GM12878 (cell line): ENCODE measurements at regions not wholly inside any gene's neighbourhood (a gene's known extent, or its start where the extent isn't known, plus 50 kb on each side); places are given as distances from the start of the nearest gene placed in this dataset.

Source experiments
- ATAC-seq: fragments of 200-7000 bp; cut with Tn5 transposase; 3 replicates; pipeline ENCODE4 v1.9.1; 2020; ENCODE audit warnings: mild to moderate bottlenecking, moderate library complexity
- BruUV-seq: library from RNA; stranded (reverse); fragments of 400-500 nt; replicated peaks from 2 replicates; lab custom pipeline; 2021; lab: Mats Ljungman, UMichigan
- CTCF ChIA-PET: fragments of 300-600 bp; sonication (Branson Sonifier 250); formaldehyde crosslinking; extraction: SDS; loops from one replicate; lab custom pipeline; 2021; ENCODE audit warnings: inconsistent platforms; lab: Yijun Ruan, JAX
- POLR2A ChIA-PET: fragments of 350-600 bp; formaldehyde crosslinking; extraction: SDS; loops from one replicate; lab custom pipeline; 2021; ENCODE audit warnings: inconsistent platforms; lab: Charles Lee
- RAD21 ChIA-PET: fragments of 300-600 bp; sonication (Branson Sonifier 250); formaldehyde crosslinking; loops from one replicate; lab custom pipeline; 2023; ENCODE audit warnings: antibody characterized with exemption; ENCODE audit not compliant: unreplicated experiment; lab: Charles Lee
- SMC1A ChIA-PET: fragments of 300-600 bp; sonication (Branson Sonifier 250); formaldehyde crosslinking; loops from one replicate; lab custom pipeline; 2023; ENCODE audit not compliant: unreplicated experiment, uncharacterized antibody; lab: Charles Lee
- DNase-seq: peaks from one replicate; pipeline ENCODE4 v3.0.0-alpha.2; 2011; ENCODE audit warnings: low read depth, low spot score
- FAIRE-seq: peaks from 3 replicates; lab custom pipeline; 2011; peaks lifted over from hg19 to GRCh38; lab: Jason Lieb, UNC
- H2AFZ ChIP-seq: 2 replicates; pipeline ENCODE4 v1.6.0; 2011; ENCODE audit warnings: low read depth, low read length, control low read depth; ENCODE audit not compliant: control insufficient read depth
- H3K27ac ChIP-seq: 2 replicates; pipeline ENCODE4 v1.5.1; 2011; ENCODE audit warnings: control low read depth; ENCODE audit not compliant: control insufficient read depth, insufficient read depth
- H3K27me3 ChIP-seq, 2 experiments: replicated peaks in 1 of 2; 2 replicates each; pipeline versions ENCODE4 v1.6.0 to v1.6.1; 2011; ENCODE audit warnings: low read length in 1 of 2; ENCODE audit not compliant: control insufficient read depth in 2 of 2, insufficient read depth in 2 of 2
- H3K36me3 ChIP-seq, 2 experiments: 2 replicates each; pipeline ENCODE4 v1.5.1; 2011; ENCODE audit warnings: low read length in 1 of 2; ENCODE audit not compliant: control insufficient read depth in 2 of 2, insufficient read depth in 2 of 2
- H3K4me1 ChIP-seq: 2 replicates; pipeline ENCODE4 v1.6.1; 2011; ENCODE audit warnings: mild to moderate bottlenecking, low read length, moderate library complexity, mixed read lengths; ENCODE audit not compliant: control insufficient read depth, insufficient read depth
- H3K4me2 ChIP-seq: 2 replicates; pipeline ENCODE4 v1.6.0; 2011; ENCODE audit warnings: control low read depth; ENCODE audit not compliant: control insufficient read depth, insufficient read depth
- H3K4me3 ChIP-seq: fragments of 200-600 bp; sonication (generic); 2 replicates; pipeline ENCODE4 v1.5.1; 2016
- H3K79me2 ChIP-seq: 2 replicates; pipeline ENCODE4 v1.6.0; 2011; ENCODE audit warnings: low read length; ENCODE audit not compliant: control insufficient read depth, insufficient read depth
- H3K9ac ChIP-seq: 2 replicates; pipeline ENCODE4 v1.8.0; 2011; ENCODE audit warnings: low read length, control low read depth, mixed read lengths; ENCODE audit not compliant: control insufficient read depth, insufficient read depth
- H3K9me3 ChIP-seq: replicated peaks from 3 replicates; pipeline ENCODE4 v1.5.1; 2011; ENCODE audit warnings: mild to moderate bottlenecking, low read length; ENCODE audit not compliant: control insufficient read depth, insufficient read depth
- H4K20me1 ChIP-seq: 2 replicates; pipeline ENCODE4 v1.6.0; 2011; ENCODE audit not compliant: control insufficient read depth, insufficient read depth
- BCL11A ChIP-seq: IDR thresholded peaks from 2 replicates; pipeline ENCODE4 v1.6.1; 2011; ENCODE audit warnings: low read depth, low read length
- CBX3 ChIP-seq: fragments of 200-600 bp; sonication (generic); IDR thresholded peaks from 2 replicates; pipeline ENCODE4 v1.6.1; 2016; ENCODE audit warnings: low read depth, borderline replicate concordance
- EP300 ChIP-seq, 2 experiments: fragments of 150-350 bp in 1 of 2; IDR thresholded peaks; 2 replicates each; pipeline ENCODE4 v1.6.1; 2011 to 2012; ENCODE audit warnings: low read depth in 2 of 2, low read length in 2 of 2, borderline replicate concordance in 1 of 2, improper control_type of control experiment in 1 of 2, inconsistent platforms in 1 of 2; ENCODE audit not compliant: control insufficient read depth in 1 of 2
- HDGF ChIP-seq: fragments of 450-650 bp; IDR thresholded peaks from 2 replicates; pipeline ENCODE4 v1.6.1; 2016; ENCODE audit warnings: antibody characterized with exemption
- NFYB ChIP-seq: IDR thresholded peaks from 2 replicates; pipeline ENCODE4 v1.6.1; 2011; ENCODE audit warnings: low read depth, mild to moderate bottlenecking, low read length, improper control_type of control experiment, moderate library complexity; ENCODE audit not compliant: insufficient read depth
- NR2C2 ChIP-seq: IDR thresholded peaks from 2 replicates; pipeline ENCODE4 v1.6.1; 2011; ENCODE audit warnings: borderline replicate concordance, low read depth; ENCODE audit not compliant: control insufficient read depth, insufficient read length
- NRF1 ChIP-seq: conservative IDR thresholded peaks from 2 replicates; pipeline ENCODE4 v1.6.1; 2011; ENCODE audit warnings: mild to moderate bottlenecking, low read depth, low read length, improper control_type of control experiment
- POLR2A ChIP-seq: IDR thresholded peaks from 2 replicates; pipeline ENCODE4 v1.6.1; 2011; ENCODE audit warnings: low read depth, mild to moderate bottlenecking, low read length
- POLR2AphosphoS5 ChIP-seq: IDR thresholded peaks from 2 replicates; pipeline ENCODE4 v1.6.1; 2011; ENCODE audit warnings: mild to moderate bottlenecking, low read length, inconsistent platforms
- SIN3A ChIP-seq: IDR thresholded peaks from 2 replicates; pipeline ENCODE4 v1.6.1; 2012; ENCODE audit warnings: low read depth, low read length, improper control_type of control experiment
- TCF12 ChIP-seq: IDR thresholded peaks from 2 replicates; pipeline ENCODE4 v1.6.1; 2011; ENCODE audit warnings: low read depth, mild to moderate bottlenecking, low read length
- YY1 ChIP-seq: IDR thresholded peaks from 2 replicates; pipeline ENCODE4 v1.6.1; 2011; ENCODE audit warnings: low read depth, mild to moderate bottlenecking, low read length
- ZZZ3 ChIP-seq: IDR thresholded peaks from 2 replicates; pipeline ENCODE4 v1.6.1; 2011; ENCODE audit warnings: low read depth; ENCODE audit not compliant: control insufficient read depth, insufficient read length
- WGBS: methylation state at CpG from one replicate; pipeline ENCODE4 v1.1.6; 2016; ENCODE audit warnings: low lambda C conversion rate; ENCODE audit not compliant: insufficient replicate concordance, insufficient coverage; ENCODE audit errors: missing lambda C conversion rate; 5-methylcytosine and 5-hydroxymethylcytosine counted together
- in situ Hi-C: fragments of 300-500 bp; cut with MboI; formaldehyde crosslinking; loops from 9 replicates; pipeline ENCODE4 v1.14.3; 2018; ENCODE audit warnings: mixed read lengths
- intact Hi-C: fragments of 100-400 bp; cut with micrococcal nuclease; formaldehyde crosslinking; loops from one replicate; pipeline ENCODE4 v1.14.2; 2022; ENCODE audit not compliant: unreplicated experiment
- TF ChIP-seq, protein P1 (sequence below): fragments of 450-650 bp; IDR thresholded peaks from 2 replicates; pipeline ENCODE4 v1.6.1; 2017; ENCODE audit warnings: mild to moderate bottlenecking
- TF ChIP-seq, protein P2 (sequence below): IDR thresholded peaks from 2 replicates; pipeline ENCODE4 v1.6.1; 2012; ENCODE audit warnings: mild to moderate bottlenecking, low read depth, low read length

DNA sequence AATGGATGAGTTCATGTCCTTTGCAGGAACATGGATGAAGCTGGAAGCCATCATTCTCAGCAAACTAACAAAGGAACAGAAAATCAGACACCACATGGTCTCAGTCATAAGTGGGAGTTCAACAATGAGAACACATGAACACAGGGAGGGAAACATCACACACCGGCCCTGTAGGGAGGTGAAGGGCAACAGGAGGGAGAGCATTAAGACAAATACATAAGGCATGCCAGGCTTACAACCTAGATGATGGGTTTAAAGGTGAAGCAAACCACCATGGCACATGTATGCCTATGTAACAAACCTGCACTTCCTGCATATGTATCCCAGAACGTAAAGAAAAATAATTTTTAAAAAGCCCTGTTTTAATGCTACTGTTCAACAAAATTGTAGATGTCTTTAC is 914.2 kb upstream of the ATXN7L3B start:
- BruUV-seq = no TSS peak
- intact Hi-C loops = no loop called here
- Histone ChIP-seq H3K27ac (no peak overlapping the region), H2AFZ (no peak overlapping the region)
- RAD21 ChIA-PET = no interaction called here
- no peak for TF ChIP-seq POLR2AphosphoS5
- TF ChIP-seq ZZZ3 = no peak
- no peak for TF ChIP-seq YY1
- no peak for TF ChIP-seq HDGF
- no peak for TF ChIP-seq POLR2A
- TF ChIP-seq BCL11A = no peak
- TF ChIP-seq CBX3 = no peak
- no peak for TF ChIP-seq NRF1
- TF ChIP-seq, all 136 proteins: peak for 0
- Histone ChIP-seq H3K36me3 (no peaks in the 10 kb centered on the region), H3K4me1 (no peaks in the 10 kb centered on the region), H4K20me1 (no peaks in the 10 kb centered on the region), H3K4me2 (no peak overlapping the region), H3K79me2 (no peaks in the 10 kb centered on the region), H3K4me3 (no peak overlapping the region), H3K9me3 (no peaks in the 10 kb centered on the region), H3K27me3 (no peaks in the 10 kb centered on the region), H3K9ac (no peak overlapping the region)
- in situ Hi-C loops = no loop called here
- CTCF ChIA-PET = no interaction called here
- POLR2A ChIA-PET = no interaction called here
- 27% methylated on average over 2 of the region's 2 CpGs for WGBS
- SMC1A ChIA-PET = no interaction called here
- DNase-seq (no peak), ATAC-seq (no peak), FAIRE-seq (no peak)

DNA sequence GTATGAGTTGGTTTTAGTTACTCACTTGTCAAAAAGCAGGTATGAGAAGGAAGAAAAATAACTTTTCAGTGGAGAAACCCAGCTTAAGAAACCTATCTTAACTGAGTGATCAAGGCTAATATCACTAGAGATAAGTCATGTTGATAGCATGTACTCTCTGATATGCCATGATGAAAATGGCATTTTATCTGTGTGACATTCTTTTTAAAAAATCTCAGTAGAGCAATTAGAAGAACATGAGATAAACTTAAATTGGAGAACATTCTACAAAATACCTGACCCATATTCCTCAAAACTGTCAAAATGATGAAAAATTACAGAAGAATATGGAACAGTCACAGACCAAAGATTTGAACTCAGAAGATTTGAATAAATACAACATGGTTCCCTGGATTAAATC is 912.4 kb upstream of the ATXN7L3B start:
- H3K9ac ChIP-seq = no peak overlapping the region
- no peaks in the 10 kb centered on the region for H4K20me1 ChIP-seq
- H3K79me2 ChIP-seq = no peaks in the 10 kb centered on the region
- no peak overlapping the region for H3K4me2 ChIP-seq
- ChIA-PET CTCF (no interaction called here), POLR2A (no interaction called here), RAD21 (no interaction called here), SMC1A (no interaction called here)
- H3K4me3 ChIP-seq = no peak overlapping the region
- no peak overlapping the region for H3K27ac ChIP-seq
- no peaks in the 10 kb centered on the region for H3K9me3 ChIP-seq
- no peaks in the 10 kb centered on the region for H3K4me1 ChIP-seq
- intact Hi-C loops = no loop called here
- no peak overlapping the region for H2AFZ ChIP-seq
- FAIRE-seq = no peak
- BruUV-seq = no TSS peak
- ATAC-seq = no peak
- no peak for DNase-seq
- in situ Hi-C loops = no loop called here
- H3K27me3 ChIP-seq = no peaks in the 10 kb centered on the region
- H3K36me3 ChIP-seq = no peaks in the 10 kb centered on the region
- TF ChIP-seq EP300 (IDR thresholded peaks at IDR 0.05; ENCODE audit: borderline replicate concordance in 1 of 2, control insufficient read depth in 1 of 2, low read depth in 2 of 2, low read length in 2 of 2) = no peak
- TF ChIP-seq NFYB = no peak
- TF ChIP-seq, protein P1, sequence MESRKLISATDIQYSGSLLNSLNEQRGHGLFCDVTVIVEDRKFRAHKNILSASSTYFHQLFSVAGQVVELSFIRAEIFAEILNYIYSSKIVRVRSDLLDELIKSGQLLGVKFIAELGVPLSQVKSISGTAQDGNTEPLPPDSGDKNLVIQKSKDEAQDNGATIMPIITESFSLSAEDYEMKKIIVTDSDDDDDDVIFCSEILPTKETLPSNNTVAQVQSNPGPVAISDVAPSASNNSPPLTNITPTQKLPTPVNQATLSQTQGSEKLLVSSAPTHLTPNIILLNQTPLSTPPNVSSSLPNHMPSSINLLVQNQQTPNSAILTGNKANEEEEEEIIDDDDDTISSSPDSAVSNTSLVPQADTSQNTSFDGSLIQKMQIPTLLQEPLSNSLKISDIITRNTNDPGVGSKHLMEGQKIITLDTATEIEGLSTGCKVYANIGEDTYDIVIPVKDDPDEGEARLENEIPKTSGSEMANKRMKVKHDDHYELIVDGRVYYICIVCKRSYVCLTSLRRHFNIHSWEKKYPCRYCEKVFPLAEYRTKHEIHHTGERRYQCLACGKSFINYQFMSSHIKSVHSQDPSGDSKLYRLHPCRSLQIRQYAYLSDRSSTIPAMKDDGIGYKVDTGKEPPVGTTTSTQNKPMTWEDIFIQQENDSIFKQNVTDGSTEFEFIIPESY = no peak
- TF ChIP-seq, protein P2, sequence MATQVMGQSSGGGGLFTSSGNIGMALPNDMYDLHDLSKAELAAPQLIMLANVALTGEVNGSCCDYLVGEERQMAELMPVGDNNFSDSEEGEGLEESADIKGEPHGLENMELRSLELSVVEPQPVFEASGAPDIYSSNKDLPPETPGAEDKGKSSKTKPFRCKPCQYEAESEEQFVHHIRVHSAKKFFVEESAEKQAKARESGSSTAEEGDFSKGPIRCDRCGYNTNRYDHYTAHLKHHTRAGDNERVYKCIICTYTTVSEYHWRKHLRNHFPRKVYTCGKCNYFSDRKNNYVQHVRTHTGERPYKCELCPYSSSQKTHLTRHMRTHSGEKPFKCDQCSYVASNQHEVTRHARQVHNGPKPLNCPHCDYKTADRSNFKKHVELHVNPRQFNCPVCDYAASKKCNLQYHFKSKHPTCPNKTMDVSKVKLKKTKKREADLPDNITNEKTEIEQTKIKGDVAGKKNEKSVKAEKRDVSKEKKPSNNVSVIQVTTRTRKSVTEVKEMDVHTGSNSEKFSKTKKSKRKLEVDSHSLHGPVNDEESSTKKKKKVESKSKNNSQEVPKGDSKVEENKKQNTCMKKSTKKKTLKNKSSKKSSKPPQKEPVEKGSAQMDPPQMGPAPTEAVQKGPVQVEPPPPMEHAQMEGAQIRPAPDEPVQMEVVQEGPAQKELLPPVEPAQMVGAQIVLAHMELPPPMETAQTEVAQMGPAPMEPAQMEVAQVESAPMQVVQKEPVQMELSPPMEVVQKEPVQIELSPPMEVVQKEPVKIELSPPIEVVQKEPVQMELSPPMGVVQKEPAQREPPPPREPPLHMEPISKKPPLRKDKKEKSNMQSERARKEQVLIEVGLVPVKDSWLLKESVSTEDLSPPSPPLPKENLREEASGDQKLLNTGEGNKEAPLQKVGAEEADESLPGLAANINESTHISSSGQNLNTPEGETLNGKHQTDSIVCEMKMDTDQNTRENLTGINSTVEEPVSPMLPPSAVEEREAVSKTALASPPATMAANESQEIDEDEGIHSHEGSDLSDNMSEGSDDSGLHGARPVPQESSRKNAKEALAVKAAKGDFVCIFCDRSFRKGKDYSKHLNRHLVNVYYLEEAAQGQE = no peak
- no peak for TF ChIP-seq TCF12
- no peak for TF ChIP-seq SIN3A
- no peak for TF ChIP-seq NR2C2
